GM12864 (cell line): ENCODE measurements at regions not wholly inside any gene's neighbourhood (a gene's known extent, or its start where the extent isn't known, plus 50 kb on each side); places are given as distances from the start of the nearest gene placed in this dataset.

Experiments used
- DNase-seq: peaks from one replicate; pipeline ENCODE4 v3.0.0-alpha.2; 2011; ENCODE audit warnings: low read depth
- H3K4me3 ChIP-seq: 2 replicates; pipeline ENCODE4 v1.5.1; 2011; ENCODE audit warnings: mild to moderate bottlenecking, low read depth, low read length, control low read depth
- CTCF ChIP-seq: IDR thresholded peaks from 2 replicates; pipeline ENCODE4 v1.5.1; 2011; ENCODE audit warnings: low read depth, mild to moderate bottlenecking, moderate library complexity, low read length, control low read depth, inconsistent platforms; ENCODE audit errors: missing control alignments

DNA sequence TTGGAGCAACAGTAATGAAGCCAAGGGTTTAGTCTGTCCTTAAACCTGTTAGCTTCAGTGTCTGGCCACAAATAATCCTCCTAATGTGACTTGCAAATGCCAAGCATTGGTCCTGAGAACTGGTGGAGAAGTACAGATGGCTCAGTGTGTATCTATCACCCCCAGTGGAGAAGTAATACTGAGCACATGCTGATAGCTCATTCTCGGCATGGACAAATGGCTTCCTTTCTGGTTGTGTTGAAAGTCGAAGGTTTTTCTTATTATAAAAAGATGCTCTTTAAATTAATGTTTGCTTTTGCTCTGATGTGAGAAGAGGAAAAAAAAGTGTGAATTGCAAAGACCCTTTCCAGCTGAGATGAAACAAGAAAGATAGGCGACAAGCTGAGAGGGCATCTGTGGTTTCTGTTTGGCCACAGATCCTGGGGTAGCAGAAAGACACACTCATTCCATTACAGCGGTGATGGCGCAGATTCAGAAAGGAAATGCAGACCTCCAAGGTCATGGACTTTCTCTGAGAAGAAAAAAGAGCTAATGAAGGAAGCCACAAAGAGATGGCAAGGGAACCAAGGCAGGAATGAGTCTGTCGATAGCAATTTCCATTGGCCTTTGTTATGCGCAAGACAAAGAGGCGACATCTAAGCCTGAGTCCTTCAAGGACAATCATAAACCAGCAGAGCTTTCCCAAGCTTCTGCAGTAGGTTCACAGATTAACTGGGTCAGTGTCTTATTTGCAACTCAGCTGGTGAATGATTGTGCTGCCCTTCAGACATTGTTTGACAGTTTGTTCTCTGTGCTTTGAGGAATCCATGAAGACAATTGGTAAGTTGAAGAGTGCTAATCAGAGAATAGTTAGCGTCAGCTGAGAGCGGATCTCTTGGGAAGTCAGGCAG, 155.5 kb upstream of the RGS6 start:
- TF ChIP-seq CTCF: peak; percentile 33
- no peak overlapping the region for H3K4me3 ChIP-seq
- DNase-seq: no peak

DNA sequence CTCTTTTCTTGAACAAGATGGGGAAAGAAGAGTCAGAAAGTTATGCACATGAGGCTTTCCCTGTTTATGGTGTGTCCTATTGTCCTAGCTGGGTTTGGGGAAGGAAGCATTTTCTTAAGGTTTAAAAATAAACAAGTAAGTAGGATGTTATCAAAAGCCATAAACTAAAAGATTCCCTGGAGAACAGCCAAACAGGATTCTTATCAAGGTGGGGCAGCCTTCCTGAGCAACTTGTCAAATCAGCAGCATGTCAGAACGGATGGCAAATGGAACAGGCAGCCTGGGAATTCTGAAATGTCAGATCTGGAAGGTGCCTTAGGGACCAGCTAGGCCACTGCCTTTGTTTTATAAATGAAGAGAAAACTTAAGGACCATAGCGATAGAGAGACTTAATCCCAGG, 152.2 kb upstream of the RGS6 start:
- no peak for DNase-seq
- no peak for TF ChIP-seq CTCF

GRCh38 chr14:71780822-71781221, 151.4 kb upstream of the RGS6 start:
- TF ChIP-seq CTCF: no peak

More for the DNA sequence above, 152.2 kb upstream of the RGS6 start:
- H3K4me3 ChIP-seq: no peak overlapping the region

DNA sequence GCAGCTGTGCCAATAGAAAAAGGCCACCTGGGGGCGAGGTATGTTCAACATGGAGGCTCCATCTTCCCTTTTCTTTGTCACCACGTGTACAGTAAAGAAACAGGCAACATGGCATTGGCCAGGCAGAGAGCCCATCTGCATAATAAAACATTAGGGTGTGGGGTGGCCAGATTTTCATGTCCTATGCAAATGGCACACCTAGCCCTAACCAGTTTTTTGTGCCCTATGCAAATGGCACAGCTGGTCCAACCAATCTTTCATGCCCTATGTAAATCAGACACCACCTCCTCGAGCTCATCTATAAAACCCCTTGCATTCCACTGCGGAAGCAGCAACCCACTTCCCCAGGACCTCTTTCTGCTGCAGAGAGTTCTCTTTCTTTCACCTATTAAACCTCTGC, 149.1 kb upstream of the RGS6 start:
- no peak overlapping the region for H3K4me3 ChIP-seq
- no peak for TF ChIP-seq CTCF
- no peak for DNase-seq

More at GRCh38 chr14:71780822-71781221, 151.4 kb upstream of the RGS6 start:
- no peak for DNase-seq
- H3K4me3 ChIP-seq: no peak overlapping the region

GRCh38 chr14:71783786-71784185, 148.4 kb upstream of the RGS6 start:
- DNase-seq: no peak
- TF ChIP-seq CTCF: no peak
- H3K4me3 ChIP-seq: no peak overlapping the region

GRCh38 chr14:71789005-71789404, 143.2 kb upstream of the RGS6 start:
- no peak overlapping the region for H3K4me3 ChIP-seq
- TF ChIP-seq CTCF: no peak
- DNase-seq: no peak

DNA sequence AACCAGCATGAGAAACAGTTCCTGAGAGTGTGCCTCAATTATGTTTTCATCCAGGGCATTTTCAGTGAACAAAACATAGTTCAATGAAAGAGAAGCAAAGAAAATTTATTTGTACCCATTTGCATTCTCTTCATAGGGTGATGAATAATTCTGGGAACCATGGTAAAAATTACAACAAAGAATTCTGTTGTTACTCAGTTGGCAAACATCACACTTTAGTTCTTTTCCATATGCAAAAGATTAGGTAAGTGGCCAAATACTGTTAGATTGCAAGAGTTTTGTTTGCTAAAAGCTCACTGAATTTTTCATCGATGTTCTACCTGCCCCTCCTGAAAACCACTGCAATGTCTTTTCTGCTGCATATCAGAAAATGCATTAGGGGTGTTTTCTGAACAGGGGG, 132.4 kb upstream of the RGS6 start:
- no peak overlapping the region for H3K4me3 ChIP-seq
- DNase-seq: no peak
- no peak for TF ChIP-seq CTCF
